T-helper 2 cell treated with Interferon-gamma antibody and Interleukin-4, amounts not matched to agents 100 ng/mL and 5 ng/mL, for 36 hours (primary cell): ENCODE measurements at regions not wholly inside any gene's neighbourhood (a gene's known extent, or its start where the extent isn't known, plus 50 kb on each side); places are given as distances from the start of the nearest gene placed in this dataset.
"Not testable (repeated sequence)": the region's sequence is repeated elsewhere in the genome, so short reads cannot be mapped to it uniquely, and the experiment has no call there.

Experiments
- intact Hi-C: fragments of 100-400 bp; cut with micrococcal nuclease; formaldehyde crosslinking; loops from one replicate; pipeline ENCODE4 v1.15.1; 2023

- intact Hi-C loops = no loop called here
Observed at GRCh38 chr12:125549836-125550235, 484.6 kb downstream of the AACS start.

GRCh38 chr12:125552295-125552694 lies 487.1 kb downstream of the AACS start:
- intact Hi-C loops = no loop called here

GRCh38 chr12:125561008-125561407 lies 495.8 kb downstream of the AACS start:
- intact Hi-C loops = not testable (repeated sequence)

GRCh38 chr12:125564753-125565152 lies 499.5 kb downstream of the AACS start:
- intact Hi-C loops = no loop called here

- intact Hi-C loops = no loop called here
Observed at GRCh38 chr12:125567581-125567980, 502.3 kb downstream of the AACS start.

- intact Hi-C loops = no loop called here
Observed at GRCh38 chr12:125568306-125568705, 503.1 kb downstream of the AACS start.

- intact Hi-C loops = no loop called here
Observed at GRCh38 chr12:125573271-125573670, 508.0 kb downstream of the AACS start.

GRCh38 chr12:125577334-125577733 lies 512.1 kb downstream of the AACS start:
- intact Hi-C loops = no loop called here

GRCh38 chr12:125579916-125580315 lies 514.7 kb downstream of the AACS start:
- intact Hi-C loops = no loop called here

GRCh38 chr12:125583071-125583470 lies 517.8 kb downstream of the AACS start:
- intact Hi-C loops = no loop called here

- intact Hi-C loops = no loop called here
Observed at GRCh38 chr12:125586441-125586840, 521.2 kb downstream of the AACS start.

- intact Hi-C loops = no loop called here
Observed at GRCh38 chr12:125593269-125593668, 528.0 kb downstream of the AACS start.

- intact Hi-C loops = no loop called here
Observed at GRCh38 chr12:125604976-125605375, 539.7 kb downstream of the AACS start.

- intact Hi-C loops = no loop called here
Observed at GRCh38 chr12:125606312-125606711, 541.1 kb downstream of the AACS start.

- intact Hi-C loops = no loop called here
Observed at GRCh38 chr12:125610292-125610691, 545.1 kb downstream of the AACS start.

GRCh38 chr12:125610971-125611370 lies 545.7 kb downstream of the AACS start:
- intact Hi-C loops = no loop called here

- intact Hi-C loops = no loop called here
Observed at GRCh38 chr12:125614058-125614457, 548.8 kb downstream of the AACS start.

- intact Hi-C loops = no loop called here
Observed at GRCh38 chr12:125619723-125620122, 554.5 kb downstream of the AACS start.

- intact Hi-C loops = no loop called here
Observed at GRCh38 chr12:125633686-125634085, 568.5 kb downstream of the AACS start.

- intact Hi-C loops = no loop called here
Observed at GRCh38 chr12:125634813-125635212, 569.6 kb downstream of the AACS start.

- intact Hi-C loops = no loop called here
Observed at GRCh38 chr12:125639826-125640225, 574.6 kb downstream of the AACS start.

- intact Hi-C loops = no loop called here
Observed at GRCh38 chr12:125643055-125643454, 577.8 kb downstream of the AACS start.

- intact Hi-C loops = no loop called here
Observed at GRCh38 chr12:125645724-125646123, 580.5 kb downstream of the AACS start.

- intact Hi-C loops = no loop called here
Observed at GRCh38 chr12:125650587-125650986, 585.4 kb downstream of the AACS start.
